Esophagus muscularis mucosa (tissue), 4 donors: ENCODE measurements at regions not wholly inside any gene's neighbourhood (a gene's known extent, or its start where the extent isn't known, plus 50 kb on each side); places are given as distances from the start of the nearest gene placed in this dataset.
A peak's percentile ranks its signal among the peaks of the same experiment; 100 is the strongest.

Source experiments
- DNase-seq: peaks from one replicate; pipeline ENCODE4 v3.0.0-alpha.2; 2017; ENCODE audit errors: extremely low spot score
- H3K27ac ChIP-seq, 4 donors: fragments of 200-600 bp; sonication (generic); replicated peaks in 1 of 4; 1 replicate in 3 of 4; 2 replicates in 1 of 4; pipeline ENCODE4 v1.5.1; 2016 to 2019; ENCODE audit warnings: mild to moderate bottlenecking in 1 of 4
- H3K27me3 ChIP-seq, 4 donors: fragments of 200-600 bp; sonication (generic); one replicate each; pipeline versions ENCODE4 v1.5.1 to v1.6.0; 2016 to 2019
- H3K36me3 ChIP-seq, 4 donors: fragments of 200-600 bp; sonication (generic); one replicate each; pipeline ENCODE4 v1.5.1; 2016 to 2019
- H3K4me1 ChIP-seq, 4 donors: fragments of 200-600 bp; sonication (generic); one replicate each; pipeline ENCODE4 v1.5.1; 2016 to 2019
- H3K4me3 ChIP-seq, 4 donors: fragments of 200-600 bp; sonication (generic); 1 replicate in 2 of 4; 2 replicates in 2 of 4; pipeline ENCODE4 v1.5.1; 2016 to 2019; ENCODE audit warnings: mild to moderate bottlenecking in 4 of 4, moderate library complexity in 1 of 4
- H3K9me3 ChIP-seq, 4 donors: fragments of 200-600 bp; sonication (generic); 1 replicate in 3 of 4; 2 replicates in 1 of 4; pipeline ENCODE4 v1.5.1; 2016 to 2019
- EP300 ChIP-seq: sonication (generic); formaldehyde crosslinking; IDR thresholded peaks from one replicate; pipeline ENCODE4 v1.6.1; 2017; ENCODE audit warnings: antibody characterized with exemption
- POLR2A ChIP-seq: fragments of 450-650 bp; IDR thresholded peaks from one replicate; pipeline ENCODE4 v1.6.1; 2017; ENCODE audit warnings: antibody characterized with exemption, moderate library complexity, mild to moderate bottlenecking, low read depth
- POLR2AphosphoS5 ChIP-seq, 2 donors: sonication (generic); formaldehyde crosslinking; IDR thresholded peaks; one replicate each; pipeline ENCODE4 v1.6.1; 2017; ENCODE audit warnings: antibody characterized with exemption in 2 of 2
- WGBS: methylation state at CpG from one replicate; pipeline ENCODE4 v1.1.5; 2018; 5-methylcytosine and 5-hydroxymethylcytosine counted together
- intact Hi-C: fragments of 100-400 bp; cut with DNase I; formaldehyde crosslinking; loops from one replicate; pipeline ENCODE4 v1.15.1; 2023
- TF ChIP-seq, protein P1 (sequence below), 3 experiments: fragments of 200-600 bp in 2 of 3; fragments of 450-650 bp in 1 of 3; sonication (generic) in 2 of 3; IDR thresholded peaks; one replicate each; pipeline ENCODE4 v1.5.1; 2017 to 2019; ENCODE audit warnings: antibody characterized with exemption in 3 of 3, mild to moderate bottlenecking in 2 of 3, moderate library complexity in 1 of 3

DNA sequence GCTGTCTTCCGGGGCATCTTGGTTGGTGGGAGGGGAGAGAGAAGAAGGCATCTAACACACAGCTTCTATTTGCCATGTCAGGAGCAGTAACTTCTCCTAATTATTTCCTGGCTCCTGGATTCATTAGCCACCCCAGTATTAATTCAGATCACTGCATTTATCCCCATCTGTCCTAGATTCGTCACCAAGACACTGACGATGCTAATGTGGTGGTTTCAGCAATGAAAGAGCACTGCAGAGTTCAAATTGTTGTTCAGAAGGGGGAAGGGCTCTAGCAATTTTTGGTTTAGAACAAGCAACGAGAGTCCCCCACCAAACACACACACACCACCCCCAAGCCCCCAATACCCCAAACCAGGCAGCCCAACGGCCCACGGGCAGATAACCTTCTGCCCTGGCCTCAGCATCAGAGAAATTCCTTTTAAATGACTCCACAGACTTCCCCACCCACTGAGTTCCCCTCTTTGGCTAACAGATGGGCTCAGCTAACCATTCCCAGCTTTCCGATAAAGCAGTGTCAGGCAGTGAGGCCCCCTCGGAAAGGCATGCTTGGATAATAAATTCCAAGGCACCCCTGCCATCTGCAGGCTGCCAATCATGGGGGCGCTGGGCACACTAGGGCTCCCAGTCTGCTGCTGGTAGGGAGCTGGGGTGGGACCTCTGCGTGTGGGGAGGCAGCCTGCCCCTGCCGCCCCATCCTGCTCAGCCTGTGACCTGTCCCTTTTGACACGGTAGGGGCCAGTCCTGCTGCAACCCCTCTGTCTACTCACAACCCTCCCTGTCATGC, 453.5 kb downstream of the MIAT start:
- H3K4me3 ChIP-seq = no peak overlapping the region
- no peak for TF ChIP-seq POLR2AphosphoS5 (IDR thresholded peaks at IDR 0.05)
- TF ChIP-seq POLR2A = no peak
- no peak for TF ChIP-seq EP300
- TF ChIP-seq, protein P1, sequence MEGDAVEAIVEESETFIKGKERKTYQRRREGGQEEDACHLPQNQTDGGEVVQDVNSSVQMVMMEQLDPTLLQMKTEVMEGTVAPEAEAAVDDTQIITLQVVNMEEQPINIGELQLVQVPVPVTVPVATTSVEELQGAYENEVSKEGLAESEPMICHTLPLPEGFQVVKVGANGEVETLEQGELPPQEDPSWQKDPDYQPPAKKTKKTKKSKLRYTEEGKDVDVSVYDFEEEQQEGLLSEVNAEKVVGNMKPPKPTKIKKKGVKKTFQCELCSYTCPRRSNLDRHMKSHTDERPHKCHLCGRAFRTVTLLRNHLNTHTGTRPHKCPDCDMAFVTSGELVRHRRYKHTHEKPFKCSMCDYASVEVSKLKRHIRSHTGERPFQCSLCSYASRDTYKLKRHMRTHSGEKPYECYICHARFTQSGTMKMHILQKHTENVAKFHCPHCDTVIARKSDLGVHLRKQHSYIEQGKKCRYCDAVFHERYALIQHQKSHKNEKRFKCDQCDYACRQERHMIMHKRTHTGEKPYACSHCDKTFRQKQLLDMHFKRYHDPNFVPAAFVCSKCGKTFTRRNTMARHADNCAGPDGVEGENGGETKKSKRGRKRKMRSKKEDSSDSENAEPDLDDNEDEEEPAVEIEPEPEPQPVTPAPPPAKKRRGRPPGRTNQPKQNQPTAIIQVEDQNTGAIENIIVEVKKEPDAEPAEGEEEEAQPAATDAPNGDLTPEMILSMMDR (IDR thresholded peaks at IDR 0.05) = no peak
- peaks cover 39 to 84% (median 73%) of the 10 kb centered on the region in 4 donors for H3K4me1 ChIP-seq
- no peaks in the 10 kb centered on the region for H3K36me3 ChIP-seq
- WGBS = 47% methylated on average over 12 of the region's 12 CpGs
- H3K27ac ChIP-seq = peak overlapping the region in 2 of 4 donors; percentile 18 to 41
- H3K27me3 ChIP-seq = no peaks in the 10 kb centered on the region
- intact Hi-C loops = no loop called here
- H3K9me3 ChIP-seq = no peaks in the 10 kb centered on the region
- DNase-seq = no peak

DNA sequence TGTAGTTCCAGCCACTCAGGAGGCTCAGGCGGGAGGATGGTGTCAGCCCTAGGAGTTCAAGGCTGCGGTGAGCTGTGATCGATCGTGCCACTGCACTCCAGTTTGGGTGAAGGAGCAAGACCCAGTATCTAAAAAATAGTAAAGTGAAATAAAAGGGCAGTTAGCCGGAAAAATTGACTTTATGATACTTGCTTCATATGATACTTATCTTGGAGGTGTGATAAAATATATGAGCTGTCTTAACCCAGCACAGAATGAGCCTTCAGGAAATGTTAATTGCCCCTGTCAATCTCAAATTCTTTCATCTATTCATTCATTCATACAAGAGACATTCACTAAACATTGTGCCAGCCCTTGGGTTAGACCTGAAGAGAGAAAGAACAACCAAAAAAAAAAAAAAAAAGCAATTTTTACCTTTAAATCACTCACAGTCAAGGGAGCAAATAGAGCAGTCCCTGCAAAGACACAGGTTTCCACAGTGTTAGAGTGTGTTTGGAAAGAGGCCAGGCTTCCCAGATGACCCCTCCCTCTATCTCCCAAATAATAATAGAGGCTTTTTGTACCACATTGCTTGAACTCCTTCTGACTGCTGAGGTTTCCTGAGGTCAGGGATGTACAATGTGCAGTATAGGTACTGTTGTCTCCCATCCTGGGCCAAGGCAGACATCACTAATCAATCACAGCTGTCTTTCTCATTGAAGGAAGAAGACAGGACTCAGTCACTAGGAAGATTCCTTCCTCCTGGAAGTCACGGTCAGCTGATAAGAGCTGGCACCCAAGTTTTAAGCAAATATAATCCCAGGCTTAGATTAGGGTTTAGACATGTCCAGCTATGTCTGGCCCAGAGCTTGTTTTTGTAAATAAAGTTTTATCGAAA, 454.6 kb downstream of the MIAT start:
- intact Hi-C loops = no loop called here
- WGBS = 68% methylated on average over 7 of the region's 7 CpGs
- Histone ChIP-seq H3K36me3 (no peaks in the 10 kb centered on the region), H3K9me3 (no peaks in the 10 kb centered on the region), H3K4me1 (peaks cover 27 to 73% (median 62%) of the 10 kb centered on the region in 4 donors), H3K27ac (peak overlapping the region; percentile 72 to 82 (median 78)), H3K4me3 (no peak overlapping the region), H3K27me3 (no peaks in the 10 kb centered on the region)
- TF ChIP-seq, protein P1 (IDR thresholded peaks at IDR 0.05) = no peak
- TF ChIP-seq POLR2A (no peak), POLR2AphosphoS5 (IDR thresholded peaks at IDR 0.05) (no peak), EP300 (no peak)
- no peak for DNase-seq

DNA sequence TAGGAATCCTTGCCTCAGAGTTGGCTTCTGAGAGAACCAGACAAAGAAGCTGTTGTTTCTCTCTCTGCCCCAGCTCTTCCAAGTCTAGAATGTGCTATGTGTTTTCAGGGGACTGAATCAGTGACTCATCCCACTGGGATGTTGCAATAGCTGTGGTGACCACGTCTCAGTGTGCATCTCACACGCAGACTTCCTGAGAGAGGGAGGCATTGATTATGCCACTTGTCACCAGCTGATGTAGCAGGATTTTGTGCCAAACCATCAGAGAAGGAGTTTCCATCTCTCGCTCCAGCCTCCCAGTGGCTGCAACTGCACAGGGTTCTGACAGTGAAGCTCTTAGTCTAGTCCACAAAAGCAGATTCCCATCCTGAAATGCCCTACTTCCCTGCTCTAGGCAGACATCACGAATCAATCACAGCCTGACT, 455.8 kb downstream of the MIAT start:
- TF ChIP-seq POLR2AphosphoS5 (IDR thresholded peaks at IDR 0.05) = peak; percentile 87 to 93
- no peak for TF ChIP-seq EP300
- TF ChIP-seq, protein P1 (IDR thresholded peaks at IDR 0.05) = peak in 1 of 3 experiments; percentile 7
- peak; percentile 95 for DNase-seq

DNA sequence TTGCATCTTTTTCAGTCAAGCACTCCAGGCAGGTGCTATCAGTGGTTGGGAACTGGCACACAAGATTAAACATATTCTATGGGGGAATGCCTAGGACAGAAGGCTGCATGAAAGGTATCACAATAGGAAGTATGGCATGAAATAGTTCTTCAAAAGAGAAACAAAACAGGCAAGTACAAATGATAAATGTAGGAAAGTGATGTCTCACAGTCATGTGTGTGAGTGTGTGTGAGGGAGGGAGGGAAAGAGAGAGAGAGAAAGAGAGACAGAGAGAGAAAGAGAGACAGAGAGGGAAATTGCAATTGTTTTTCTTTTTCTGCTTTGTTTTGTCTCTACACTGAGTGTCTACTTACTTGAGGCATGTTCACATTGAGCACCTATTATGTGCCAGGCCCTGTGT, 456.3 kb downstream of the MIAT start:
- H3K36me3 ChIP-seq = no peaks in the 10 kb centered on the region
- peak overlapping the region; percentile 72 to 82 (median 78) for H3K27ac ChIP-seq
- no peaks in the 10 kb centered on the region for H3K27me3 ChIP-seq
- no peaks in the 10 kb centered on the region for H3K9me3 ChIP-seq
- no peak for TF ChIP-seq POLR2AphosphoS5 (IDR thresholded peaks at IDR 0.05)
- no peak for TF ChIP-seq EP300
- TF ChIP-seq, protein P1 (IDR thresholded peaks at IDR 0.05) = no peak
- TF ChIP-seq POLR2A = no peak
- no peak for DNase-seq
- no peak overlapping the region for H3K4me3 ChIP-seq
- intact Hi-C loops = no loop called here
- H3K4me1 ChIP-seq = peaks cover 11 to 56% (median 45%) of the 10 kb centered on the region in 4 donors

More for the DNA sequence above, 455.8 kb downstream of the MIAT start:
- Histone ChIP-seq H3K4me3 (no peak overlapping the region), H3K36me3 (no peaks in the 10 kb centered on the region), H3K9me3 (no peaks in the 10 kb centered on the region), H3K27ac (peak overlapping the region; percentile 72 to 82 (median 78)), H3K27me3 (no peaks in the 10 kb centered on the region), H3K4me1 (peaks cover 15 to 61% (median 50%) of the 10 kb centered on the region in 4 donors)
- WGBS = 44% methylated on average over 4 of the region's 4 CpGs
- intact Hi-C loops = no loop called here
